Progenitor cell of endocrine pancreas (in vitro differentiated cells): ENCODE measurements at regions not wholly inside any gene's neighbourhood (a gene's known extent, or its start where the extent isn't known, plus 50 kb on each side); places are given as distances from the start of the nearest gene placed in this dataset.

Source experiments
- DNase-seq: peaks from one replicate; pipeline ENCODE4 v3.0.0; 2021; ENCODE audit warnings: low spot score; ENCODE audit not compliant: unreplicated experiment
- H3K27ac Mint-ChIP-seq: 2 replicates; pipeline ENCODE4 v1.8.0; 2021; ENCODE audit warnings: mild to moderate bottlenecking, moderate library complexity, mixed read lengths
- H3K27me3 Mint-ChIP-seq: 2 replicates; pipeline ENCODE4 v1.8.0; 2021; ENCODE audit warnings: mixed read lengths
- H3K36me3 Mint-ChIP-seq: 2 replicates; pipeline ENCODE4 v1.8.0; 2022; ENCODE audit warnings: mixed read lengths; ENCODE audit not compliant: insufficient read depth
- H3K4me1 Mint-ChIP-seq: 2 replicates; pipeline ENCODE4 v1.8.0; 2021; ENCODE audit warnings: low read depth, mixed read lengths
- H3K4me3 Mint-ChIP-seq: 2 replicates; pipeline ENCODE4 v1.8.0; 2021; ENCODE audit warnings: low read depth, mild to moderate bottlenecking, moderate library complexity, mixed read lengths
- H3K9me3 Mint-ChIP-seq: 2 replicates; pipeline ENCODE4 v1.8.0; 2021; ENCODE audit warnings: low read depth, mixed read lengths
- TF ChIP-seq, protein P1 (sequence below): fragments of 200-600 bp; sonication (generic); IDR thresholded peaks from one replicate; pipeline ENCODE4 v1.5.0; 2021; ENCODE audit warnings: antibody characterized with exemption, mild to moderate bottlenecking; ENCODE audit not compliant: unreplicated experiment

DNA sequence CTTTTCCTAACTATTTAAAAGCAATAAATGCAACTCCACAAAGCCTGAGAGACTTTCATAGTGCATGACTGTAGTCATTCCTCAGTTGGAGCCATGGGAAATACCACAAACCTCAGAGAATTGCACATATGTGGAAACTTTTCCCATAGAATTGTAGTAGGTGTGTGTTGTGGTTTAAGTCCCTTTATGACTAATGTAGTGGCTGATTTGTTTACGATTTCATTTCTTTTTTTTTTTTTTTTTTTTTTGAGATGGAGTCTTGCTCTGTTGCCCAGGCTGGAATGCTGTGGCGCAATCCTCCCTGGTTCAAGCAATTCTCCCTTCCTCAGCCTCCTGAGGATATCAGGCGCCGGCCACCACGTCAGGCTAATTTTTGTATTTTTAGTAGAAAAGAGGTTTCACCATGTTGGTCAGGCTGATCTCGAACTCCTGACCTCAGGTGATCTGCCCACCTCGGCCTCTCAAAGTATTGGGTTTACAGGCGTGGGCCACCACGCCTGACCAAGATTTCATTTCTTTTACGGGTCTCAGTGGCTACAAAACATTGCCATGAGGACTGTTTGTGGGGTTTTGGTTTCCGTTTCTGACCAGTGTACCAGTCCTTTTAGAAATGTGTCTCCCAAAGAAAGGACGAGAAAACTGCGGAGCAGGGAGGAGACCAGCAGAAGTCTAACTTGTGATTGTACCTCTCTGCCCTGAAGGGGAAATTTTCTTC is 212.1 kb upstream of the MARCKS start:
- Mint-ChIP-seq H3K27me3 (peaks cover 8% of the 10 kb centered on the region), H3K36me3 (no peaks in the 10 kb centered on the region), H3K9me3 (no peaks in the 10 kb centered on the region), H3K27ac (peak overlapping the region; percentile 43), H3K4me3 (no peak overlapping the region), H3K4me1 (peaks cover 30% of the 10 kb centered on the region)
- DNase-seq = no peak
- TF ChIP-seq, protein P1, sequence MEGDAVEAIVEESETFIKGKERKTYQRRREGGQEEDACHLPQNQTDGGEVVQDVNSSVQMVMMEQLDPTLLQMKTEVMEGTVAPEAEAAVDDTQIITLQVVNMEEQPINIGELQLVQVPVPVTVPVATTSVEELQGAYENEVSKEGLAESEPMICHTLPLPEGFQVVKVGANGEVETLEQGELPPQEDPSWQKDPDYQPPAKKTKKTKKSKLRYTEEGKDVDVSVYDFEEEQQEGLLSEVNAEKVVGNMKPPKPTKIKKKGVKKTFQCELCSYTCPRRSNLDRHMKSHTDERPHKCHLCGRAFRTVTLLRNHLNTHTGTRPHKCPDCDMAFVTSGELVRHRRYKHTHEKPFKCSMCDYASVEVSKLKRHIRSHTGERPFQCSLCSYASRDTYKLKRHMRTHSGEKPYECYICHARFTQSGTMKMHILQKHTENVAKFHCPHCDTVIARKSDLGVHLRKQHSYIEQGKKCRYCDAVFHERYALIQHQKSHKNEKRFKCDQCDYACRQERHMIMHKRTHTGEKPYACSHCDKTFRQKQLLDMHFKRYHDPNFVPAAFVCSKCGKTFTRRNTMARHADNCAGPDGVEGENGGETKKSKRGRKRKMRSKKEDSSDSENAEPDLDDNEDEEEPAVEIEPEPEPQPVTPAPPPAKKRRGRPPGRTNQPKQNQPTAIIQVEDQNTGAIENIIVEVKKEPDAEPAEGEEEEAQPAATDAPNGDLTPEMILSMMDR = no peak

DNA sequence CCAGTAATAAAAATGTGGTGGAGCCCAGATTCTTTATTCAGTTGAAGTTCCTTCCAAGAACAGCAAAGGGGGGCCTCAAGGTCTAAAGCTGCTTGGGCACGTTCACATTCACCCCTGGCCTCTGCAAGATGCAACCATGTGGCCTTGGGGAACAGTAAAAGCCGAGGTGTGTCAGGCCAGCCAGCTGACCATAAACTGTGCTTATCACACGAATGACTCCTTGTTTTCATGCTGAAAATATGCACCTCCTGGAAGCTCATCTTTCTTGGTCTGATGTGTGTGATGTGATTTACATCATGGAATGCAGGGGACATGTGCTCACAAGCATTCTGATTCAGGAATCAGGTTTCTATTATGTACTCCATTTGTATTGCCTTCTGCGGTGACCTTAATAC is 211.6 kb upstream of the MARCKS start:
- no peaks in the 10 kb centered on the region for H3K36me3 Mint-ChIP-seq
- no peak for DNase-seq
- no peaks in the 10 kb centered on the region for H3K9me3 Mint-ChIP-seq
- peak overlapping the region; percentile 43 for H3K27ac Mint-ChIP-seq
- TF ChIP-seq, protein P1 = no peak
- H3K4me3 Mint-ChIP-seq = no peak overlapping the region
- peaks cover 27% of the 10 kb centered on the region for H3K4me1 Mint-ChIP-seq
- peaks cover 13% of the 10 kb centered on the region for H3K27me3 Mint-ChIP-seq

DNA sequence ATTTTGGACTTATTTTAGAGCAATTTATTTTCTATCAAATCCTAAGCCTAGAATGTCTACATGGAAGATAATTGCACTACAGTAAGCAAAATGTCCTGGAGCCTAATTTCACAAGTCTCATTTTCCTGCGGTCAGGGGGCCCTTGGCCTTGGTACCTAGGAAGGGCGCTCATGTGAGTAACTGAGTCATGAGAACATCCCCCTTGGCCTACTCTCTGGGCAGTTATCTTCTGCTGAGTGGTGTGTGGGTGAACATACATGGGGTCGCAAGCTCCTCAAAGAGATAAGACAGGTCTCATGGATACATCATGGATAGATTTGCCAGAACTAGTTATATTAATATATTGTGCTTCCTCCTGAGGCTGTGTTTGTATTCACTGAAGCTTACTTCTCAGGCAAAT is 211.2 kb upstream of the MARCKS start:
- Mint-ChIP-seq H3K9me3 (no peaks in the 10 kb centered on the region), H3K36me3 (no peaks in the 10 kb centered on the region), H3K4me3 (no peak overlapping the region), H3K27ac (no peak overlapping the region), H3K4me1 (peaks cover 27% of the 10 kb centered on the region), H3K27me3 (peaks cover 17% of the 10 kb centered on the region)
- TF ChIP-seq, protein P1 = no peak
- no peak for DNase-seq

DNA sequence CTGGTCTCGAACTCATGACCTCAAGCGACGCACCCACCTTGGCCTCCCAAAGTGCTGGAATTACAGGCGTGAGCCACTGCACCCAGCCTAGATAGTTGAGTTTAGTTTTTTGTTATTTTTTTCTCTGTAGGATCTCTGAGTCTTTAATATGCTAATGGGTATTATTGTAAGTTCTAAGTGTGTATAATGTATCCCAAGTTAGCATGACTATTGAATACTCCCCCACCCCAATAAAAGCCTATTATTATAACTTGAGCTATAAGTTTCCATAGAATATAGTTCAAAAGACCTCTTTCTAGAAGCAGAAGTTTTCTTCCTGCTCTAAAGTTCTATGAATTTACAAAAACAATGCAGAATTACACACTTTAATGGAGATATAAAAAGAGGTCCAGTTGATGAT is 210.4 kb upstream of the MARCKS start:
- Mint-ChIP-seq H3K27ac (no peak overlapping the region), H3K36me3 (no peaks in the 10 kb centered on the region), H3K27me3 (peaks cover 22% of the 10 kb centered on the region), H3K4me1 (peaks cover 27% of the 10 kb centered on the region), H3K9me3 (no peaks in the 10 kb centered on the region), H3K4me3 (no peak overlapping the region)
- no peak for DNase-seq
- TF ChIP-seq, protein P1 = no peak

DNA sequence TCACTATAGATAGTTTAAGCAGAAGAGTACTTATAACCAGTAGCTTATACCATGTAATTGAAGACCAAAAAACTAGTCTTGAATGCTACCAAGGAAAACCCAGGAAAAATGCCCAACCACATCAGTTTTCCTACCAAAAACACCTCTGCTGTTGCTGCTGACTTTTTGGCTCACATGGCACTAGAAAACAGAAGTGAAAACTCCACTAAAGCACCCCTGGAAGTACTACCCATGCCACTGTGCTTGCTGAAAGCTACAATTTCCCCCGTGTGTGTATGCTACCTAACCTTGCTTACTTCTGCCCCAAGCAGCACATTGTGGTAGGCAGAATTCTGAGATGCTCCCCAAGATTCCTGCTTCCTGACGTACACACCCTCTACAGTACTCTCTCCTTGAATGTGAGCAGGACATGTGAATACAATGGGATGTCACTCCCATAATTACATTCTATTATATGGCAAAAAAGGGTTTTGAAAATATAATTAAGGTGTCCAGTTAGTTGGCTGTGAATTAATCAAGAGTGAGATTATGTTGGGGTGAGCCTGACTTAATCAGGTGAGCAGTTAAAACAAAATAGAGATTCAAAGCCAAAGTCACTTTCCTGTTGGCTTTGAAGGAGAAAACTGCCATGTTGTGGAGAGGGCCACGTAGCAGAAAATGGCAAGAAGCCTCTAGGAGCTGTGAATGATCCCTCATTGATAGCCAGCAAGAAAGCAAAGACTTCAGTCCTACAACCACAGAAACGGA is 209.8 kb upstream of the MARCKS start:
- TF ChIP-seq, protein P1 = no peak
- H3K4me1 Mint-ChIP-seq = peaks cover 25% of the 10 kb centered on the region
- no peaks in the 10 kb centered on the region for H3K9me3 Mint-ChIP-seq
- no peaks in the 10 kb centered on the region for H3K36me3 Mint-ChIP-seq
- DNase-seq = no peak
- no peak overlapping the region for H3K27ac Mint-ChIP-seq
- H3K27me3 Mint-ChIP-seq = peaks cover 22% of the 10 kb centered on the region
- H3K4me3 Mint-ChIP-seq = no peak overlapping the region
